Adrenal gland (tissue), 5 donors: ENCODE measurements at regions not wholly inside any gene's neighbourhood (a gene's known extent, or its start where the extent isn't known, plus 50 kb on each side); places are given as distances from the start of the nearest gene placed in this dataset.

Experiments used
- POLR2A ChIP-seq, 2 donors: fragments of 450-650 bp; IDR thresholded peaks; one replicate each; pipeline ENCODE4 v1.6.1; 2017; ENCODE audit warnings: antibody characterized with exemption in 2 of 2, mild to moderate bottlenecking in 2 of 2, moderate library complexity in 1 of 2
- TF ChIP-seq, protein P1 (sequence below), 6 experiments: fragments of 450-650 bp in 4 of 6; fragments of 200-600 bp in 2 of 6; sonication (generic) in 1 of 6; IDR thresholded peaks; 1 replicate in 5 of 6; 2 replicates in 1 of 6; pipeline versions ENCODE4 v1.5.1 to v1.8.0; 2016 to 2021; ENCODE audit warnings: antibody characterized with exemption in 6 of 6, mild to moderate bottlenecking in 2 of 6, moderate library complexity in 1 of 6
- donor health status: DM: no; HTN: no; CAD: no.

DNA sequence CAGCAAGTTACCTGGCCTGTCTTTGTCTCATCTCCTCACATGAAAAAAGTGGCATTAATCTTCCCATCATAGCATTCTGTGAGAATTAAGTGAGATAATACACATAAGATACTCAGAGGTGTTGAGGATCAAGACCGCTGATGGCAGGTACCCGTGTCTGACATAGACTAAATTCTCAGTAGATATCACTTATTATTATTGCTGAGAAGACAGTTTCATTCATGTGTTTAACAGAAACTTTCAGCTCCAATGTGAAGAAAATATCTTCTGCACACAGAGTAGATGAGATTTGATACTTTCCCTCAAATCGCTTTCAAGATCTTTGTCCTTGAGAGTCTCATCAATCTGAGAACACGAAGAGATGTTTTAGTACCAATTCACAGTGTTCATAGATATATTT, 809.4 kb downstream of the TSN start:
- TF ChIP-seq, protein P1, sequence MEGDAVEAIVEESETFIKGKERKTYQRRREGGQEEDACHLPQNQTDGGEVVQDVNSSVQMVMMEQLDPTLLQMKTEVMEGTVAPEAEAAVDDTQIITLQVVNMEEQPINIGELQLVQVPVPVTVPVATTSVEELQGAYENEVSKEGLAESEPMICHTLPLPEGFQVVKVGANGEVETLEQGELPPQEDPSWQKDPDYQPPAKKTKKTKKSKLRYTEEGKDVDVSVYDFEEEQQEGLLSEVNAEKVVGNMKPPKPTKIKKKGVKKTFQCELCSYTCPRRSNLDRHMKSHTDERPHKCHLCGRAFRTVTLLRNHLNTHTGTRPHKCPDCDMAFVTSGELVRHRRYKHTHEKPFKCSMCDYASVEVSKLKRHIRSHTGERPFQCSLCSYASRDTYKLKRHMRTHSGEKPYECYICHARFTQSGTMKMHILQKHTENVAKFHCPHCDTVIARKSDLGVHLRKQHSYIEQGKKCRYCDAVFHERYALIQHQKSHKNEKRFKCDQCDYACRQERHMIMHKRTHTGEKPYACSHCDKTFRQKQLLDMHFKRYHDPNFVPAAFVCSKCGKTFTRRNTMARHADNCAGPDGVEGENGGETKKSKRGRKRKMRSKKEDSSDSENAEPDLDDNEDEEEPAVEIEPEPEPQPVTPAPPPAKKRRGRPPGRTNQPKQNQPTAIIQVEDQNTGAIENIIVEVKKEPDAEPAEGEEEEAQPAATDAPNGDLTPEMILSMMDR (IDR thresholded peaks at IDR 0.05), result no peak
- no peak for TF ChIP-seq POLR2A (IDR thresholded peaks at IDR 0.05)
